Dedifferentiated amniotic fluid mesenchymal stem cell (primary cell): ENCODE measurements at regions not wholly inside any gene's neighbourhood (a gene's known extent, or its start where the extent isn't known, plus 50 kb on each side); places are given as distances from the start of the nearest gene placed in this dataset.
A peak's percentile ranks its signal among the peaks of the same experiment; 100 is the strongest.
"Not testable (repeated sequence)": the region's sequence is repeated elsewhere in the genome, so short reads cannot be mapped to it uniquely, and the experiment has no call there.

Experiments
- DNase-seq: peaks from one replicate; pipeline ENCODE4 v3.0.0-alpha.2; 2016; ENCODE audit errors: extremely low spot score

DNA sequence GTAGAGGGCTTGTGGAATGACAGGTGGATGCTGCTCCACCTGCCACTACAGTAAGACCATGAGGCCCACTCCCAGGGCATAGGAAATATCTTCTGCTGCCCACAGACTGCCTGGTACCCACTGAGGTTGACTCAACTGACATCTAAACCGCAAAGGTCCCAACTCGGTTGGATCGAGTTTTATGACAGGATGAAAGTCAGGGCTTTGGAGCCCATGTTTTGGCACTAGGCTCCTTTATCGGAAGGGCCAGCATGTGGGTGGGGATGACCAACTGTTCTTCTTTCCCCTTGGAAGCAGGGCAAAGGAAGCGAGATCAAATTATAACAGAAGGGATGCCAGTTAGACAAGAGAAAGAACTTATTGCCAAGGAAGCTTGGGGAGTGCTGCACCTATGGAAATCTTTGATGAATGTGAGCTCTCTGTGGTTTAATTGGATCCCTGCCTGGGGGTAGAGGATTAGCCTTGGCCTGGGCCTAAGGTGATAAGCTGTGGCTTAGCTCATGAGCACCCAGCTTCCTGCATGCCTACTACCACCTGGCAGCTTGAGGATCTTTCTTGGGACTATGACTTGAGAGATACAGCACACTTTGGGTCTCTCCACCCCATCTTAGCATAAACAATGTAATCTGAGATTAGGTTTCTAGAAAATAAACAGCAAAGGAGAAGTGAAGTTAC lies 121.8 kb downstream of the KCNA5 start:
- no peak for DNase-seq

DNA sequence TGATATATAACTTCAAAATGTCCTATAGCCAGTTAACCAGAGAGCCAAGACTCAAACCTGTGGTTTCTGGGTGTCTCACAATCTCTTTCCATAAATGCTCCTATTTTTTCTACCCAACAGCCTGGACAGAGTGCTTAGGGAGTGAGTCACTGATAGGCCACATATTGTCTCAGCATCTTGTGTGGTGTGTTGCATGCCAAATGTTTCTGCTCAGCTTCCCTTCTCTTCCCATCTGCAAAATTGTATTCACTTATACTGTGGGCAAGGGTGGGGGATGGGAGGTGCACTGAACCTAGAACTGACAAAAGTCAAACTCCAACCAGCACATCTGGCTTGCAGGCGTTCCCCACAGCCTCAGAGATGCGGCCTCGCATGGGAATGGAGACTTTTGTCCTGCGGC lies 123.3 kb downstream of the KCNA5 start:
- DNase-seq: peak; percentile 57

DNA sequence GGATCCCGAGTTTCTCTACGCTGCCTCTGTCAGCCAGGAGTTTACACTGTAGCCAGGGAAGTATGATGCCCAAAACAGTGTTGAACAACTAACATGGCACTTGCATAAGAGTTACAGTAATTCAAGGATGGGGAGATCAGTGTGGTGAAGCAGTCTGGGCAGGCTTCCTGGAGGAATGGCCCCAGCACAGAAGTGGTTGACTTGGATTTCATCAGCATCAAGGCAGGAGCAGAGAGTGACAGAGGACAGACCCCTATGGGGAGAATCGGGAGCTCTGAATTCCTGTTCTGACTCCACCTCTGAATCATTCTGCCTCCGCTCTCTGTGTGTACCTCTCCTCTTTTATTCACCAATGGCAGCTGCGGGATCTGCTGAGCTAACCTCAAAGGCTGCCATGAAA lies 124.5 kb downstream of the KCNA5 start:
- no peak for DNase-seq

DNA sequence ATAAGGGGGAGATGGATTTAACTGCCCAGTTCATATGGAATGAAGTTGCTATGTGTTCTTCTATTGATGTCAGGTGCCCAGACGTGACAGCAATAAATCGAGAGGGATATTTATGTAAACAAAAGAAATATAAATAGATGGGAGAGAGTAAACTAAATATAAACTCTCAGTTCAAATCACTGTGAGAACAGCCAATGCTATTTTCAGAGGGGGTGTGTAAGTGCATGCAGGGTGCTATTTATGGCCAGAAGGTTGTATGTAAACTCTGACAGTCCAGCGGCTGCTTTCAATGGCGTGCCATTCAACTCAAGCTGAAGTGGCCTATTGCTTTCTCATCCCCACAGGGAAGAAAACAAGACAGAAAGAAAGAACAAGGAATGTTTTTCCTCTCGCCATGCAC lies 127.2 kb downstream of the KCNA5 start:
- no peak for DNase-seq

DNA sequence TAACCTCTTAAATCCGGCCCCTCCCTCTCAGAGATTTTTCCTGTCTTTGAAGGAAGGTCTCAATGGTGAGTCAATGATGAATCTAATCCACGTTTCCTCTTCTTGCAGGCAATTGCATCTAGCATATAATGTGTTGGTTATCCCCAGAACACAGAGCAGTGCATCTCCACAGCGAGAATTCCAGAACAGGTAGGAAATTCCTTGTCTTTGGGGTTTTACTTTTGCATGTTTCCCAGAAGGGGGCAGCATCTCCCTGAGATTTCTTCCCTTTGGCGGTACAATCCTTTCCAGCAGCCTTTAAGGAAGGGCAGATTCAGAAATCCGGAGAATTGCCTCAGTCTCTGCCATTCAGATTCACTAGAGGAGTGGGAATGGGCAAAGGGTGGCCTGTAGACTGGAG lies 128.0 kb downstream of the KCNA5 start:
- peak; percentile 26 for DNase-seq

DNA sequence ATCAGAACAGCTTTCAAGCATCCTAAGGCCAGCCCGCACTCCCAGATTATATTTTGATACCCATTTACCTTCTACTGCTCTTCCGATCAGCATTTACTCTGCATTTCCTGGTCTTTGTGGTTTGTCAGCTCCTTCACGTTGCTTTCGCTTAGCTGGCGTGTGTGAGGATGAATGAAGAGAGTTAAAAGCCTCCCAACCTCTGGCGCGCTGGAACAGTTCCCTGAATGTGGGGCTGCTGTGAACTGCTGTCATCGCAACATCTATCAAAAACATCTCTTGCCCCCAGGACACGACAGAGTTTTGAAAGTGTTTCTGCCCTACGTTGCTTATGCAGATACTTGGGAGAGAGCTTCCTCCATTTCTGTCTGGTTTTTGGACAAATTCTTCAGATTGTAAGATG lies 129.2 kb downstream of the KCNA5 start:
- no peak for DNase-seq

DNA sequence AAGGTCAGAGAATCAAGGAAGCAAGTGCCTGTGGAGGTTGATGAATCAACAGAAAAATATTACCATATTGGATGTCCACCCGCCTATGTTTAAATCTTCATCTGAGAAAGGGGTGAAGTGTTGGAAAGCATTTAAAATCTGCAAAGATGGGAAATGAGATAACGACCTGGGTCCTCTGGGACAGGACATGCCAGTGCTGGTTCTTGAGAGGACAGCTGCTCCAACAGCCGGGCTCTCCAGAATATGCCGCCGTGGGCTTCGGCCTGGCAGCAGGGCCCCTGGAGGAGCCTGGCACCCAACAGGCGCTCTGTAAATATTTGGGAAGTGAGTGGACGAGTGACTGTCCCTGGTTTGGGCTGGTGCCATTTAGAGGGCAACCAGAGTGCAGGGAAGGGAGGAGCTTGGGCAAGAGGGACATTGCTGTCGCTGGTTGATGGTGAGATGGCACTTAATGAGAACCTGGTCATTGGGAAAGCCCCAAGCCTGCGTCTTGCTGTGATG lies 129.9 kb downstream of the KCNA5 start:
- no peak for DNase-seq

DNA sequence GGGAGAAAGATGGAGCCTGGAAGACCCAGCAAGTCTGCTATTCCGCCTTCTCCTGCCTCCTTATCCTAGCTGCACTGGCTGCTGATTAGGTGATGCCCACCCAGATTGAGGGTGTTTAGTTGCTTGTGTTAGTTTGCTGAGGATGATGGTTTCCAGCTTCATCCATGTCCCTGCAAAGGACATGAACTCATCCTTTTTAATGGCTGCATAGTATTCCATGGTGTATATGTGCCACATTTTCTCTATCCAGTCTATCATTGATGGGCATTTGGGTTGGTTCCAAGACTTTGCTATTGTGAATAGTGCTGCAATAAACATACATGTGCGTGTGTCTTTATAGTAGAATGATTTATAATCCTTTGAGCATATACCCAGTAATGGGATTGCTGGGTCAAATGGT lies 131.7 kb downstream of the KCNA5 start:
- DNase-seq: not testable (repeated sequence)

DNA sequence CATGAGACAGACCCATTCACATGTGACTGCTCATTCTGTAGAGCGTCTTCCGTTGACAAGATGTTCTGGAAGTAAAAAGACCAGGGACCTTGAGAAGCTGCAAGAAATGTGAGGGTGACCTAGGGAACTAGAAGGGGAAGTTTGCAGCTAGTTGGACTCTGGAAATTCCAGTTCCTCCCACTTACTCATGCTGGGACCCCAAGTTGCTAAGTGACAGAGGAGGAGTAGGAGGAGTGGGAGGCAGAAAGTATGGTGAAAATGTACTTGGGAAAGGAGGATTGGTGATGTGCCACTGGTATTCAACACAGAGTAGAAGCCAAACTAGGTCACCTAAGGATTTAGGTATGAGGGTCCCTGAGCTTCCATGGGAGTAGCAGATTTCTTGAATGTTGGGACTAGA lies 132.4 kb downstream of the KCNA5 start:
- DNase-seq: no peak

DNA sequence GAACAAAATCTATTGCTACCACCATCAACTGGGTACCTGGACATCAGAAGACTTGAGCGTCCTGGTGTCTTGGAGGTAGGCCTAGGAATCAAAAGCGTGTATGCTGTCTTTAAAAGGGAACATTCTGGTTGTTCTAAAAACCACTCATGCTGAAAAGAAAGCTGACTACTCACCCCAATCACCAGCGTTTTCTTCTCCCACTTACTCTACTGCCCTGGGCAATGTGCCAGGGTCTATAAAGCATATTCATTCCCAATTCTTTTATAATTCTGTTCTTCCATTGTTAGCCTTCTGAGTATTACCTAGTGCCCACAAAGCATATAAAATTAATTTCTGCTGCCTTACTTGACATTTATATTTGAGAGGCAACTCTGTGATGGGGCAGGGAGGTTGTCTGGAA lies 133.4 kb downstream of the KCNA5 start:
- DNase-seq: no peak

DNA sequence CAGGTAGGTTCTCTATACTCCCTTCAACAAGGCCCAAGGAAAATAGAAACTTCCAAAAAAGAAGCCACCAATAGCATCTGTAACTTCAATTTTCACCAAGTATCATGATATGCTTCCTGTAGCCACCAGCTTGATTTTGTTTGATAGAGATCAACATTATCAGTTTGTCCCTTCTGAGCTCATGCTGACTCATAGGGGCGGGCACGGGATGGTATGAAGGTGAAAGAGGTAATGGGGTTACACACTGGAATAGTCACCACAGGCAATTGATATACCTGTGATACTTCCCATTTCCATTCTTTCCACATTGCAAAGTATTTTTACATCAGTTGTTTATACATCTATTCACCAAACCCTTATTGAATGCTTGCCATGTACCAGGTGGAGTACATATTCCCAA lies 134.1 kb downstream of the KCNA5 start:
- DNase-seq: no peak

DNA sequence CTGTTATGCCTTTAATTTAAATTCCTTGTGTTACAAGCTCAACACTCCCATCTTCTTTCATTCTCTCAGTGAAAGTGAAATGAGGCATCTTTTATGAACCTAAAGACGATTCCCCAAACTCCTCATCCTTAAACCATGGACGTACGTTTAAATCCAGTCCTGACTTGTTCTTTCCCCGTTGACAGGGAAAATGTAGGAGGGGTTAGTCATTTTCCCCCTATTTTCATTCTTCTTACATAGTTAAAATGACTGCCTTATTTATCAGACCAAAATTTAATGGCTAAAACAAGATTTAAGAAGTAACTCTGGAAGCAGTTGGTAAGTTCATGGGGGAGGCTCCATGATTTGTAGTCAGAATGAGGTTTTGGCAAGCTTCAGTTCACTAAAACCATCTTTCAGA lies 134.9 kb downstream of the KCNA5 start:
- DNase-seq: no peak

DNA sequence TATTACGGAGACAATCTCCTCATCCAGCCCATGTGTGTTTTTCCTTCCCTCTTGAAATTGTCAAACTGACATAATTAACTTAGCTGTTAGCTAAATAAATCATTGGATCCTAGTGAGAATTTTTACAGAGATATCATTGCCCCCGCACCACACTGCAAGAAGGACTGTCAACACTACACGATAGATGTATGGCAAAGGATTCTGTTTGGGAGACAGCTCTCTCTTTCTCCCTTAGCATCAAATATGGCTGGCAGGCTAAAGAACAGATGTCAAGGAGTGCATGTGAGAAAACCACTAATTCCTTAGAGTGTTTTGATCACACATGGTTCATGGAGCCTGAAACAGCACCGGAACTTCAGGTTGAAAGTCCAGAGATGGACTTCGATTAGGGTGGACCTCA lies 136.8 kb downstream of the KCNA5 start:
- no peak for DNase-seq

DNA sequence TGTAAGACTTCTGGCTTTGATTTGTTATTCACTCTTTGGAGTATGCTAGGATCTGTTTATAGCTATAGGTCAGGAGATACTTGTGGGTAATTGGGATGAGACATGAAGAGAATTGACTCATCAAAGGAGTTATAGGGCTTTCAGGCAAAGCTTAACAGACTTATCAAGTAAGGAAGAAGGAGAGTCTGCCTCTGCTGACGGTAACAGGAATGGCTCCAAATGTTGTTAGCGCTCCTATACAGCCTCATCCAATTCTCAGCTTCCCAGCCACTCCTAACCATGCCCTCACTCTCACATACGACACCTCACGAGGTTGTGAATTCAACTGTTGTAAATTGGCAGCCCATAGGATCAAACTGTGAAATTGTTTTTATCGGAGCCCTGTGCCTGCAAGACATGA lies 140.5 kb downstream of the KCNA5 start:
- DNase-seq: no peak

DNA sequence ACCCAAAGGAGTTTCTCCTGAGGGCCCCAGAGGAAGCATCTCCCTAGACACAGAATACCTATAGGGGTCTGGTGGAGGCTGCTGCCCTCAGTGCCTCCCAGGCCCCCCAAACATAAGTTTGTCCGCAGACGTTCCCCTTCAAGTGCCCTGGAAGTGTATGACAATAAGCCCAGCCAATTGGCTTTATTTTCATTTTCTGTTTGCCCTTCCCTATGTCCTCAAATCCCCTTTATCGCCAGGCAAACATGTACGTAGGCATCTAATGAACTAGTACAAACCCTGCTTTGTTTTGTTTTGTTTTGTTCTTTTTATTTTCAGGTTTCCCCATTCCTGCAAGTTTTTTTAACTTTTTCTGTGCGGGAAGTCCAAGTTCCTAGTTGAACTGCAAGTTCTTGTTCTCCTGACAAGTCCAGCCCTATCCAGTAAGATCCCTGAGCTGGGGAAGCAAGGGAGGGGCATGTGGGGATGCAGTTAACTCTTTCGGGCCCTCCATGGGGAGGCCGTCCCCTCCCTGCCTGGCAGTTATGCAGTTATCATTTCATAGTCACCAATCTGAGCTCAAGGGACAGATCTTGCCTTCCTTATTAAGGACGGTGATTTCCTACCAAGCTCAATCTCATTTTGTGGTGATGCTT lies 141.9 kb downstream of the KCNA5 start:
- no peak for DNase-seq

DNA sequence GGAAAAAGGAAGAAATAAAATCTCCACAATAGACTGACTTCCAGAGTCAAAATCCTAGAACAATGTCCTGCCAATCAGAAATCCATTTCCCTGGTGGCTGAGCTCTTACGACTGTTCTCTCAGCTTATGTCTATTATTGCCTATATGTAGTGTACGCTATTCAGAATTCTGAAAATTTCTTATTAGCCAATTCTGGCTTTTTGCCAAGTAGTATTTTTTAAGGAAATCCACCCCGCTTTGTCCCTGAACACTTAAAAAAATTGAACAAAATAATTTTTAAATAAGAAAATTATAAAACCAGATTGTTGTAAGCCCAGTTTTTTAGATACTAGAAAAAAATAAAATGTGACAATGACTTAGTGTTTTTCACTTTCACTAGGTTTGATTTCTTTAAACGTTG lies 143.0 kb downstream of the KCNA5 start:
- no peak for DNase-seq

DNA sequence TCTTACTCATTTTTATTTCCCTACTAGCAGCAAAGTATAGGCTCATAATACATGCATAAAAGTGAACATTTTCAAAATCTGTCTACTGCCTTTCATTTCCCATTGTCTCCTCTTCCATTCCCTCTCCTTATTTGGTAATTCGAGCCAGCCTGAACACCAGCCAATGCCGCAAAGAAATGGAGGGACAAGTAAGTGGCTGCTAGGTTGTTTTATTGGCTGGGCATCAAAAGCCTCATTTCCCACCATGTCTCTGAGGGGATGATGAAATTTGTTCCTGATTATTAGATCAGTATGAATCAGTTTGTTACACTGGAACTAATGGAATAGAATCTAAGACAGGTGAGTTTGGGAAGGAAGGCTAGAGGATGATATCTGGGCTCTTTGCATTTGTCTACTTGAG lies 143.5 kb downstream of the KCNA5 start:
- no peak for DNase-seq

DNA sequence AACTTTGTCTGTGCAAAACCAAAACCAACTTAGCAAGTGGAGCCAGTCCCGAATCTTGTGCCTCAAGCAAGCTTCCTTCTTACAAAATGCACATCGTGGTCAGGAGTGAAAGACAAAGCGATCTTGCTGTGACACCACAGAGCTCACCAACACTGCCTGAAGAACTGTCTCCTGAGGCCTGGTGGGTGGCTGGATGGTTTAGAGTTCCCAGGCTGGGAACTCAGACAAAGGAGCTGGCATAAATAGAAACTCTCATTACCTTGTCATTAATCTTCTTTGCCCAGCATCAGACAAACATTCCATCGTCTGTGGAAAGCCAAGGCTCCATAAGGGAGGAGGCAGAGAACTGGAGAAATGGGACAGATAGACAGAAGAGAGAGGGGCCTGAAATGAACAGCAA lies 144.8 kb downstream of the KCNA5 start:
- DNase-seq: no peak

DNA sequence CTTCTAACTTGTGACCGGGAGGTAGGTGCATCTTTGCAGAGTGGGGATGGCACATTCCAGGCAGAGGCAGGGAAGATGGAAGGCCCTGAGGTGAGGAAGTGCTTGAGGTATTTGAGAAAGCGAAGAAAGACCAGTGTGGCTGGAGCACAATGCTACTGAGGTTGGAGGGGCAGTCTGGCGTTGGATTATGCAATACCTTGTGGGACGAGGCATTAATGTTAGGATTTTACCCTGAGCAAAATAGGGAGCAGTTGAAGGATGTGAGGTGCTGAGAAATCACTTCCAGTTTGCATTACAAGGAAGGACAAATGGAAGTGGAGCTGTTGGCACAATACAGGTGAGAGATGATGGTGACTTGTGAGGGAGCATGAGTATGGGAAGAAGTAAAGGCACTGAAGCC lies 145.5 kb downstream of the KCNA5 start:
- DNase-seq: no peak

DNA sequence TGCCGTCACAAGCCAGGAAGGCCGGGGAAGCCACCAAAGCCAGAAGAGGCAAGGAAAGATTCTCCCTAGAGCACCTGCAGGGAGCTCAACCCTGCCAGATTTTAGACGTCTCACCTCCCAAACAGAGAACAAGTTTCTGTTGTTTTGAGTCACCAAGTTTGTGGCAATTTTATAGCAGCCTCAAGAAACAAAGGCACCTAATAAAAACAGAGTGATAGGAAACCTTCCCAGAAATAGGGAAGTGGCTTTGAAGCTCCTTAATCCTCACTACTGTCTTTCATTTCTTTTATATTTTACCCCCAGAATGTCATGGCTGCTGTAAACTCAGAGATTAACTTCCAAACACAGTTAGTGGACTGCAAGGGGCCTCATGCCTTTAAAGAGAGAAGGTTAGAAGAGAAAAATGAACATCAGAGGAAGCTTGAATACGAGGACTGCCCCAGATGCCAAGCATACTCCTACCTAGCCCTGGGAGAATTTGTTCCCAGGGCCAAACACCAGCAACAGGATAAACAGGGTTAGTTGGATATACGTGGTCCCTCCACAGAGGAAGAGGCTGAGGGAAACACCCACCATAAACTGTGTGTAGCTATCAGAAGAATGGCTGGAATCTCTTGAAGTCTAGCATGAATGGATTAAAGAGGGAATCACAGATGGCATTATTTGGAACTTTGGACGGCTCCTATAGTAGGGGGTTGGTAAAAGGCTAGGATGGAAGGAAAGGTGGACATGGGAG lies 148.3 kb downstream of the KCNA5 start:
- DNase-seq: no peak

DNA sequence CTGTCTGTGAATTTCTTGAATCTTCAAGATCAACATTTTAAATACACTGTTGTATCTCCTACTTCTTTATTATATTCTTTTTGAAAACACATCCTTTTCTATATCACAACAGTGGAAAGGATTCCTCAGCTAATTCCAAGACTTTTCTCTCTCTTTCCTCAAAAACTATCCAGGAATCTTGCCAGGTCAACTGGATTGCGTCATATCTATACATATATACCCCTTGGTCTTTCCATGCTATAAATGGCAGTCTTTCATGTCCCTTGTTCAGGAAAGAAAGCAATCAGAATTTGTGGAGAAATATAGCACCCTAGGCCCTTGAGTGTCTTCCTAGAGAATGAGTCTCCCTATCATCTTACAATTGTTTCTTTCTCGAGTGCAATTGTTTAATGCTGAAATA lies 149.0 kb downstream of the KCNA5 start:
- no peak for DNase-seq

DNA sequence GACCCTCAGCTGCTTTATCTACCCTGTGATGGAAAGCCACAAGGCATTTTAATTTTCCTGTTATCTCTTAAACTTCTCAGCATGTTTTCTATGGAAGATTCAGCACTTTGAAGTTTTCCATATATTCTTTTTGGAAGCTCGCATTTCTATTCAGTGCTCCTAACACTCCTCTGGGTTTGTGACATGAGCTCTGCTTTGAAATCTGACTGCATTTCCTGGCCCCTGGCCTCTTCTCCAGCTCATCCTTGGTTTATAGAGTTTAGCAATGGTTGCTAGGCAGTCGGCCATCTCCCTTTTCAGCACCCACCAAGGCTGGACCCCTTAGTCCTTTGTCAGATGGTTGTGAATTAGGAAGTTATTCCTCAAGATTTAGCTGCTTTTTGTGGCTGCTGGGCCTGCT lies 150.6 kb downstream of the KCNA5 start:
- DNase-seq: no peak

DNA sequence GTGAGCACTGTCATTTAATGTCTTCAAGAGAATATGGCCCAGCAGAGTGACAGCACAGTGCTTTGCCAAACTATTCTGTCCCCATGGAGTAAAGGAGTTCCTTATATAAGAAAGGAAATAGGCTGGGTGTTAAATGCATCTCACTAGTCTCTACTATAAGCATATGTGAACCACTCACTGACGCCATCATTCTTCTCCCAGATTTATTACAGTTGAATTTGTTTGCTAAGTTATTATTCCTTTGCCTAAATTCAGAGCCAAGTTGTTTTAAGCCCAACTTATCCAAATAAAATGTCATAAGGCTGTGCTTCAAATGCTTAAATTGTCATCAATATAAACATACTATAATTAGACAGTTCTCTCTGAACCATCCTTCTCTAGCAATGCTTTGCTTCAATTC lies 151.6 kb downstream of the KCNA5 start:
- no peak for DNase-seq
